ENCODE measurements at regions not wholly inside any gene's neighbourhood (a gene's known extent, or its start where the extent isn't known, plus 50 kb on each side); places are given as distances from the start of the nearest gene placed in this dataset.

- no peak for TF ChIP-seq ZBTB39 (CRISPR knock-in tag; IDR thresholded peaks at IDR 0.05)
Measured at GRCh38 chr6:47161176-47161687, 119.1 kb upstream of the ADGRF1 start (continued).

- DNase-seq (ENCODE audit: low spot score) (no peak), ATAC-seq (no peak), FAIRE-seq (no peak)
- Histone ChIP-seq H3K36me3 (replicated peaks in 1 of 2; ENCODE audit: control insufficient read depth in 1 of 2, insufficient read depth in 2 of 2, low read length in 2 of 2) (no peaks in the 10 kb centered on the region), H3K79me2 (ENCODE audit: insufficient read depth, low read length) (no peaks in the 10 kb centered on the region), H3K4me1 (ENCODE audit: insufficient read depth, low read length) (peaks cover 35% of the 10 kb centered on the region), H3K4me2 (ENCODE audit: low read depth, low read length) (no peak overlapping the region), H3K27me3 (ENCODE audit: control insufficient read depth in 1 of 2, insufficient read depth in 2 of 2, low read length in 2 of 2) (no peaks in the 10 kb centered on the region), H3K4me3 (replicated peaks in 1 of 3; ENCODE audit: insufficient read depth in 1 of 3, low read depth in 2 of 3, low read length in 3 of 3) (no peak overlapping the region), H4K20me1 (ENCODE audit: insufficient read depth, low read length) (no peaks in the 10 kb centered on the region), H3K27ac (ENCODE audit: extremely low read length, insufficient read depth, low read length) (no peak overlapping the region), H3K9me3 (ENCODE audit: low read length) (no peaks in the 10 kb centered on the region), H3K9ac (ENCODE audit: insufficient read depth, low read depth, low read length) (no peak overlapping the region), H2AFZ (ENCODE audit: low read length) (no peak overlapping the region)
- POLR2A ChIA-PET, result no interaction called here
- BruUV-seq (replicated peaks), result no TSS peak
- CTCF ChIA-PET (ENCODE audit: low intra/inter-chr PET ratio, low total read pairs), result no interaction called here
- in situ Hi-C loops (cut with HindIII; ENCODE audit: extremely low pct_ligation_motif_present, low pct_unique_long_range_greater_than_20kb), result no loop called here
- intact Hi-C loops (cut with micrococcal nuclease; ENCODE audit: unreplicated experiment), result no loop called here
- 85% methylated on average over 3 of the region's 3 CpGs for WGBS (ENCODE audit: low lambda C conversion rate)
- TF ChIP-seq CEBPB (IDR thresholded peaks at IDR 0.05; ENCODE audit: borderline replicate concordance, low read depth, low read length) (0 out of 2 replicates have a peak, but pooled peaks have one; percentile 1), SOX13 (IDR thresholded peaks at IDR 0.05) (no peak), SOX13 (CRISPR knock-in tag; conservative IDR thresholded peaks at IDR 0.05 in 1 of 2, IDR thresholded peaks at IDR 0.05 in 1 of 2) (peak in 1 of 2 experiments; percentile 30; a peak in 1 of 4 replicates), HMGA1 (CRISPR knock-in tag; conservative IDR thresholded peaks at IDR 0.05) (no peak)
Measured at GRCh38 chr6:47160702-47161101, 118.6 kb upstream of the ADGRF1 start.

GRCh38 chr6:47159763-47160162 lies 117.6 kb upstream of the ADGRF1 start:
- no TSS peak for BruUV-seq (replicated peaks)
- Histone ChIP-seq H3K4me2 (ENCODE audit: low read depth, low read length) (no peak overlapping the region), H3K27ac (ENCODE audit: extremely low read length, insufficient read depth, low read length) (no peak overlapping the region), H3K36me3 (replicated peaks in 1 of 2; ENCODE audit: control insufficient read depth in 1 of 2, insufficient read depth in 2 of 2, low read length in 2 of 2) (no peaks in the 10 kb centered on the region), H2AFZ (ENCODE audit: low read length) (no peak overlapping the region), H3K4me1 (ENCODE audit: insufficient read depth, low read length) (peaks cover 35% of the 10 kb centered on the region), H3K9ac (ENCODE audit: insufficient read depth, low read depth, low read length) (no peak overlapping the region), H3K79me2 (ENCODE audit: insufficient read depth, low read length) (no peaks in the 10 kb centered on the region), H3K4me3 (replicated peaks in 1 of 3; ENCODE audit: insufficient read depth in 1 of 3, low read depth in 2 of 3, low read length in 3 of 3) (no peak overlapping the region), H4K20me1 (ENCODE audit: insufficient read depth, low read length) (no peaks in the 10 kb centered on the region), H3K9me3 (ENCODE audit: low read length) (no peaks in the 10 kb centered on the region), H3K27me3 (ENCODE audit: control insufficient read depth in 1 of 2, insufficient read depth in 2 of 2, low read length in 2 of 2) (no peaks in the 10 kb centered on the region)
- DNase-seq (ENCODE audit: low spot score) (no peak), ATAC-seq (no peak), FAIRE-seq (no peak)
- 87% methylated on average over 5 of the region's 5 CpGs for WGBS (ENCODE audit: low lambda C conversion rate)
- in situ Hi-C loops (cut with HindIII; ENCODE audit: extremely low pct_ligation_motif_present, low pct_unique_long_range_greater_than_20kb), result no loop called here
- intact Hi-C loops (cut with micrococcal nuclease; ENCODE audit: unreplicated experiment), result no loop called here
- ChIA-PET POLR2A (no interaction called here), CTCF (ENCODE audit: low intra/inter-chr PET ratio, low total read pairs) (no interaction called here)
- TF ChIP-seq CEBPB (IDR thresholded peaks at IDR 0.05; ENCODE audit: borderline replicate concordance, low read depth, low read length), result peak; percentile 24; the same call in 1 of the 2 replicates
- TF ChIP-seq ATF1 (CRISPR knock-in tag; IDR thresholded peaks at IDR 0.05), result no peak
